Nephron progenitor cell (in vitro differentiated cells): ENCODE measurements at regions not wholly inside any gene's neighbourhood (a gene's known extent, or its start where the extent isn't known, plus 50 kb on each side); places are given as distances from the start of the nearest gene placed in this dataset.
"Not testable (repeated sequence)": the region's sequence is repeated elsewhere in the genome, so short reads cannot be mapped to it uniquely, and the experiment has no call there.

Experiments
- DNase-seq: peaks from one replicate; pipeline ENCODE4 v3.0.0; 2021
- H3K27ac Mint-ChIP-seq: 2 replicates; pipeline ENCODE4 v1.8.0; 2021; ENCODE audit warnings: mild to moderate bottlenecking, moderate library complexity, mixed read lengths
- H3K27me3 Mint-ChIP-seq: 2 replicates; pipeline ENCODE4 v1.8.0; 2021; ENCODE audit warnings: mild to moderate bottlenecking, low read depth, mixed read lengths; ENCODE audit not compliant: poor library complexity
- H3K36me3 Mint-ChIP-seq: 2 replicates; pipeline ENCODE4 v1.8.0; 2021; ENCODE audit warnings: low read depth, mixed read lengths
- H3K4me1 Mint-ChIP-seq: 2 replicates; pipeline ENCODE4 v1.8.0; 2021; ENCODE audit warnings: mixed read lengths
- H3K4me3 Mint-ChIP-seq: 2 replicates; pipeline ENCODE4 v1.8.0; 2021; ENCODE audit warnings: mild to moderate bottlenecking, moderate library complexity, mixed read lengths
- H3K9me3 Mint-ChIP-seq: 2 replicates; pipeline ENCODE4 v1.8.0; 2021; ENCODE audit warnings: mild to moderate bottlenecking, moderate library complexity, mixed read lengths
- CTCF ChIP-seq: fragments of 200-600 bp; sonication (generic); IDR thresholded peaks from 2 replicates; pipeline ENCODE4 v1.5.0; 2021; ENCODE audit warnings: antibody characterized with exemption

- no peak overlapping the region for H3K4me3 Mint-ChIP-seq
- no peak for TF ChIP-seq CTCF
- H3K27me3 Mint-ChIP-seq, result peaks cover 11% of the 10 kb centered on the region
- H3K4me1 Mint-ChIP-seq, result no peaks in the 10 kb centered on the region
- H3K36me3 Mint-ChIP-seq, result no peaks in the 10 kb centered on the region
- H3K27ac Mint-ChIP-seq, result no peak overlapping the region
- peaks cover 31% of the 10 kb centered on the region for H3K9me3 Mint-ChIP-seq
- DNase-seq, result no peak
These were observed 98.7 kb upstream of the SLC35F3 start for GRCh38 chr1:233805786-233806185.

- Mint-ChIP-seq H3K4me1 (no peaks in the 10 kb centered on the region), H3K36me3 (no peaks in the 10 kb centered on the region), H3K4me3 (no peak overlapping the region), H3K9me3 (no peaks in the 10 kb centered on the region), H3K27ac (no peak overlapping the region), H3K27me3 (peaks cover 8% of the 10 kb centered on the region)
- no peak for DNase-seq
- TF ChIP-seq CTCF, result no peak
These were observed 89.1 kb upstream of the SLC35F3 start for GRCh38 chr1:233815357-233815756.

- TF ChIP-seq CTCF, result no peak
- Mint-ChIP-seq H3K4me3 (no peak overlapping the region), H3K4me1 (no peaks in the 10 kb centered on the region), H3K9me3 (no peaks in the 10 kb centered on the region), H3K36me3 (no peaks in the 10 kb centered on the region), H3K27ac (no peak overlapping the region), H3K27me3 (peaks cover 8% of the 10 kb centered on the region)
- DNase-seq, result no peak
These were observed 88.6 kb upstream of the SLC35F3 start for GRCh38 chr1:233815865-233816264.

GRCh38 chr1:233816348-233816747 is 88.1 kb upstream of the SLC35F3 start:
- Mint-ChIP-seq H3K27ac (no peak overlapping the region), H3K4me3 (no peak overlapping the region), H3K4me1 (no peaks in the 10 kb centered on the region), H3K27me3 (peaks cover 8% of the 10 kb centered on the region), H3K9me3 (no peaks in the 10 kb centered on the region), H3K36me3 (no peaks in the 10 kb centered on the region)
- no peak for DNase-seq
- TF ChIP-seq CTCF, result no peak

- DNase-seq, result no peak
- no peak for TF ChIP-seq CTCF
- H3K4me1 Mint-ChIP-seq, result no peaks in the 10 kb centered on the region
- peaks cover 4% of the 10 kb centered on the region for H3K27me3 Mint-ChIP-seq
- H3K9me3 Mint-ChIP-seq, result peaks cover 5% of the 10 kb centered on the region
- H3K36me3 Mint-ChIP-seq, result no peaks in the 10 kb centered on the region
- H3K4me3 Mint-ChIP-seq, result no peak overlapping the region
- H3K27ac Mint-ChIP-seq, result no peak overlapping the region
These were observed 85.4 kb upstream of the SLC35F3 start for GRCh38 chr1:233819042-233819441.

GRCh38 chr1:233824179-233824578 is 80.3 kb upstream of the SLC35F3 start:
- peaks cover 41% of the 10 kb centered on the region for H3K9me3 Mint-ChIP-seq
- H3K27ac Mint-ChIP-seq, H3K27me3 Mint-ChIP-seq, H3K4me3 Mint-ChIP-seq, DNase-seq, H3K4me1 Mint-ChIP-seq, H3K36me3 Mint-ChIP-seq: not testable (repeated sequence)

GRCh38 chr1:233827937-233828336 is 76.5 kb upstream of the SLC35F3 start:
- not testable (repeated sequence) for H3K4me1 Mint-ChIP-seq, H3K27me3 Mint-ChIP-seq, H3K4me3 Mint-ChIP-seq, H3K27ac Mint-ChIP-seq, DNase-seq, H3K36me3 Mint-ChIP-seq
- H3K9me3 Mint-ChIP-seq, result peaks cover 61% of the 10 kb centered on the region
